K562 (cell line): ENCODE measurements at regions not wholly inside any gene's neighbourhood (a gene's known extent, or its start where the extent isn't known, plus 50 kb on each side); places are given as distances from the start of the nearest gene placed in this dataset.

Experiments
- ATAC-seq: fragments of 200-7000 bp; cut with Tn5 transposase; 3 replicates; pipeline ENCODE4 v1.9.1; 2020; ENCODE audit warnings: moderate library complexity
- BruUV-seq: library from RNA; stranded (reverse); fragments of 400-500 nt; replicated peaks from 2 replicates; lab custom pipeline; 2021; lab: Mats Ljungman, UMichigan
- CTCF ChIA-PET: fragments of 300-600 bp; formaldehyde crosslinking; extraction: SDS; loops from one replicate; lab custom pipeline; 2021; ENCODE audit warnings: low intra/inter-chr PET ratio; lab: Yijun Ruan, JAX
- POLR2A ChIA-PET: fragments of 300-600, 350-650 bp; sonication (Branson Sonifier 250); formaldehyde crosslinking; extraction: SDS; loops from one replicate; lab custom pipeline; 2021; ENCODE audit warnings: antibody characterized with exemption, inconsistent platforms; lab: Yijun Ruan, JAX
- DNase-seq, 4 experiments: peaks; one replicate each; pipeline versions ENCODE4 v3.0.0 to v3.0.0-alpha.2; 2011 to 2018; ENCODE audit warnings: low spot score in 3 of 4, mixed read lengths in 3 of 4; ENCODE audit errors: extremely low read depth in 1 of 4
- FAIRE-seq: peaks from 2 replicates; lab custom pipeline; 2011; peaks lifted over from hg19 to GRCh38; lab: Jason Lieb, UNC
- H2AFZ ChIP-seq: 2 replicates; pipeline ENCODE4 v1.6.0; 2011; ENCODE audit warnings: low read depth, low read length, control low read depth, inconsistent platforms
- H3K27ac ChIP-seq: fragments of 200-600 bp; 3 replicates; pipeline ENCODE4 v1.8.0; 2011; ENCODE audit warnings: low read depth, mild to moderate bottlenecking, control low read depth, inconsistent platforms, low read length, moderate library complexity, mixed read lengths; ENCODE audit errors: extremely low read depth
- H3K27me3 ChIP-seq, 2 experiments: fragments of 300-600 bp in 1 of 2; 2 replicates in 1 of 2; 3 replicates in 1 of 2; pipeline versions ENCODE4 v1.6.0 to v1.8.0; 2011; ENCODE audit warnings: inconsistent platforms in 2 of 2, low read length in 2 of 2, mild to moderate bottlenecking in 1 of 2, mixed read lengths in 1 of 2, moderate library complexity in 1 of 2; ENCODE audit not compliant: control insufficient read depth in 2 of 2, insufficient read depth in 2 of 2
- H3K36me3 ChIP-seq: fragments of 300-600 bp; 3 replicates; pipeline ENCODE4 v1.8.0; 2011; ENCODE audit warnings: mild to moderate bottlenecking, low read length, inconsistent platforms; ENCODE audit not compliant: control insufficient read depth, insufficient read depth
- H3K4me1 ChIP-seq, 2 experiments: fragments of 200-600 bp in 1 of 2; replicated peaks in 1 of 2; 2 replicates in 1 of 2; 3 replicates in 1 of 2; pipeline versions ENCODE4 v1.5.1 to v1.8.0; 2011; ENCODE audit warnings: inconsistent platforms in 2 of 2, low read length in 2 of 2, mild to moderate bottlenecking in 1 of 2, mixed read lengths in 1 of 2, moderate library complexity in 1 of 2; ENCODE audit not compliant: control insufficient read depth in 2 of 2, insufficient read depth in 2 of 2
- H3K4me2 ChIP-seq: 2 replicates; pipeline ENCODE4 v1.6.1; 2011; ENCODE audit warnings: low read length, control low read depth, inconsistent platforms, mixed read lengths; ENCODE audit not compliant: insufficient read depth
- H3K4me3 ChIP-seq: fragments of 200-600 bp; sonication (generic), shearing (Covaris generic); 2 replicates; pipeline ENCODE4 v1.5.1; 2016; ENCODE audit warnings: control low read depth, inconsistent platforms
- H3K79me2 ChIP-seq: fragments of 200-600 bp; 3 replicates; pipeline ENCODE4 v1.8.0; 2011; ENCODE audit warnings: low read length, inconsistent platforms; ENCODE audit not compliant: control insufficient read depth, insufficient read depth
- H3K9ac ChIP-seq, 2 experiments: 2 replicates each; pipeline versions ENCODE4 v1.6.0 to v1.6.1; 2011; ENCODE audit warnings: low read depth in 2 of 2, low read length in 2 of 2, control low read depth in 1 of 2, inconsistent platforms in 1 of 2, mild to moderate bottlenecking in 1 of 2, mixed read lengths in 1 of 2; ENCODE audit not compliant: insufficient read depth in 1 of 2
- H3K9me1 ChIP-seq: one replicate; pipeline ENCODE4 v1.6.0; 2011; ENCODE audit warnings: inconsistent platforms, mild to moderate bottlenecking, low read length, moderate library complexity; ENCODE audit not compliant: control insufficient read depth, insufficient read depth
- H3K9me3 ChIP-seq: replicated peaks from 2 replicates; pipeline ENCODE4 v1.5.1; 2011; ENCODE audit warnings: low read depth, low read length, inconsistent platforms; ENCODE audit not compliant: control insufficient read depth, insufficient read depth
- H4K20me1 ChIP-seq: replicated peaks from 2 replicates; pipeline ENCODE4 v1.6.1; 2011; ENCODE audit warnings: low read length, inconsistent platforms, mixed read lengths; ENCODE audit not compliant: control insufficient read depth, insufficient read depth
- EP300 ChIP-seq: IDR thresholded peaks from 2 replicates; pipeline ENCODE4 v1.6.1; 2012; ENCODE audit warnings: low read length, improper control_type of control experiment
- IRF2 ChIP-seq: sonication (generic); formaldehyde crosslinking; IDR thresholded peaks from 2 replicates; pipeline ENCODE4 v1.8.1; 2022; ENCODE audit warnings: mild to moderate bottlenecking, missing genetic modification reagents
- KAT2B ChIP-seq: IDR thresholded peaks from one replicate; pipeline ENCODE4 v1.6.1; 2012; ENCODE audit warnings: low read depth, mild to moderate bottlenecking, control low read depth, inconsistent platforms, low read length, moderate library complexity
- NCOR1 ChIP-seq: fragments of 450-650 bp; IDR thresholded peaks from 2 replicates; pipeline ENCODE4 v1.6.1; 2016; ENCODE audit warnings: mild to moderate bottlenecking, moderate library complexity
- SAFB2 ChIP-seq: fragments of 200-400 bp; formaldehyde crosslinking; IDR thresholded peaks from 2 replicates; pipeline ENCODE4 v1.6.1; 2018; ENCODE audit warnings: borderline replicate concordance, low read length, low read depth, moderate library complexity; ENCODE audit not compliant: severe bottlenecking
- SMAD3 ChIP-seq: fragments of 450-650 bp; formaldehyde crosslinking; conservative IDR thresholded peaks from 2 replicates; pipeline ENCODE4 v1.4.0; 2020; ENCODE audit warnings: mild to moderate bottlenecking
- TCF15 ChIP-seq: fragments of 250-450 bp; sonication (Bioruptor Pico); IDR thresholded peaks from 2 replicates; pipeline ENCODE4 v1.8.0; 2022; ENCODE audit warnings: moderate library complexity, mild to moderate bottlenecking, inconsistent platforms
- ZFPM2 ChIP-seq: fragments of 250-450 bp; sonication (Bioruptor Pico); IDR thresholded peaks from 2 replicates; pipeline ENCODE4 v1.5.1; 2022; ENCODE audit warnings: mild to moderate bottlenecking
- ZNF609 ChIP-seq: sonication (generic); formaldehyde crosslinking; IDR thresholded peaks from 2 replicates; pipeline ENCODE4 v1.8.1; 2023; ENCODE audit warnings: missing genetic modification reagents, mild to moderate bottlenecking, borderline replicate concordance
- WGBS: fragments of 100-300 bp; shearing (Covaris generic); methylation state at CpG from one replicate; pipeline ENCODE4 v1.1.6; 2016; ENCODE audit warnings: low coverage, mixed read lengths; ENCODE audit not compliant: insufficient coverage; ENCODE audit errors: missing lambda C conversion rate; 5-methylcytosine and 5-hydroxymethylcytosine counted together
- in situ Hi-C: fragments of 300-500 bp; cut with MboI; formaldehyde crosslinking; loops from 4 replicates; pipeline ENCODE4 v1.15.0; 2018; ENCODE audit warnings: inconsistent platforms, mixed read lengths
- intact Hi-C: fragments of 100-400 bp; cut with micrococcal nuclease; formaldehyde crosslinking; loops from 2 replicates; pipeline ENCODE4 v1.14.2; 2022

GRCh38 chr15:46442184-46442583, 807.4 kb downstream of the SQOR start:
- DNase-seq (no peak), ATAC-seq (no peak), FAIRE-seq (no peak)
- no TSS peak for BruUV-seq
- no peaks in the 10 kb centered on the region for H3K79me2 ChIP-seq
- no peaks in the 10 kb centered on the region for H4K20me1 ChIP-seq
- no peak overlapping the region for H3K4me2 ChIP-seq
- no peaks in the 10 kb centered on the region for H3K4me1 ChIP-seq
- intact Hi-C loops: no loop called here
- no peaks in the 10 kb centered on the region for H3K9me3 ChIP-seq
- H3K27me3 ChIP-seq: no peaks in the 10 kb centered on the region
- H2AFZ ChIP-seq: no peak overlapping the region
- H3K4me3 ChIP-seq: no peak overlapping the region
- POLR2A ChIA-PET: no interaction called here
- CTCF ChIA-PET: no interaction called here
- H3K9ac ChIP-seq: no peak overlapping the region
- WGBS: 0% methylated on average over 5 of the region's 5 CpGs
- H3K36me3 ChIP-seq: no peaks in the 10 kb centered on the region
- no peaks in the 10 kb centered on the region for H3K9me1 ChIP-seq
- no peak overlapping the region for H3K27ac ChIP-seq
- no peak for TF ChIP-seq NCOR1
- no peak for TF ChIP-seq SAFB2
- no peak for TF ChIP-seq ZFPM2 (CRISPR knock-in tag)
- TF ChIP-seq TCF15 (CRISPR knock-in tag): no peak
- TF ChIP-seq KAT2B: no peak
- TF ChIP-seq IRF2 (CRISPR knock-in tag): no peak
- no peak for TF ChIP-seq EP300
- TF ChIP-seq ZNF609: no peak
- no peak for TF ChIP-seq SMAD3 (CRISPR knock-in tag)
- TF ChIP-seq, all 486 proteins: peak for 0
- in situ Hi-C loops: no loop called here
